ENCODE measurements at regions not wholly inside any gene's neighbourhood (a gene's known extent, or its start where the extent isn't known, plus 50 kb on each side); places are given as distances from the start of the nearest gene placed in this dataset.
"Not testable (repeated sequence)": the region's sequence is repeated elsewhere in the genome, so short reads cannot be mapped to it uniquely, and the experiment has no call there.

- H3K9me3 Mint-ChIP-seq; H3K27me3 Mint-ChIP-seq; H3K4me3 Mint-ChIP-seq; intact Hi-C loops (cut with micrococcal nuclease); H3K36me3 Mint-ChIP-seq; H3K4me1 Mint-ChIP-seq (ENCODE audit: low read depth); POLR2A ChIA-PET; DNase-seq; CTCF ChIA-PET; H3K27ac Mint-ChIP-seq: not testable (repeated sequence)
Measured at GRCh38 chr21:14013623-14014498, 196.9 kb downstream of the LIPI start.

GRCh38 chr21:14013056-14013603 lies 197.6 kb downstream of the LIPI start:
- Mint-ChIP-seq H3K27ac (no peak overlapping the region), H3K4me3 (no peak overlapping the region), H3K36me3 (no peaks in the 10 kb centered on the region), H3K9me3 (no peaks in the 10 kb centered on the region), H3K27me3 (no peaks in the 10 kb centered on the region), H3K4me1 (ENCODE audit: low read depth) (no peaks in the 10 kb centered on the region)
- CTCF ChIA-PET = no interaction called here
- intact Hi-C loops (cut with micrococcal nuclease) = no loop called here
- DNase-seq = no peak
- POLR2A ChIA-PET = no interaction called here

- Mint-ChIP-seq H3K9me3 (no peaks in the 10 kb centered on the region), H3K4me3 (no peak overlapping the region), H3K36me3 (no peaks in the 10 kb centered on the region), H3K27me3 (no peaks in the 10 kb centered on the region), H3K27ac (no peak overlapping the region), H3K4me1 (ENCODE audit: low read depth) (no peaks in the 10 kb centered on the region)
- ChIA-PET CTCF (no interaction called here), POLR2A (no interaction called here)
- DNase-seq = no peak
- intact Hi-C loops (cut with micrococcal nuclease) = no loop called here
Measured at GRCh38 chr21:14012409-14012808, 198.3 kb downstream of the LIPI start.

GRCh38 chr21:14011751-14012150 lies 199.0 kb downstream of the LIPI start:
- H3K9me3 Mint-ChIP-seq; H3K4me3 Mint-ChIP-seq; H3K4me1 Mint-ChIP-seq (ENCODE audit: low read depth); H3K27me3 Mint-ChIP-seq; H3K36me3 Mint-ChIP-seq; DNase-seq; intact Hi-C loops (cut with micrococcal nuclease); H3K27ac Mint-ChIP-seq; CTCF ChIA-PET; POLR2A ChIA-PET: not testable (repeated sequence)

GRCh38 chr21:14011149-14011548 lies 199.6 kb downstream of the LIPI start:
- H3K9me3 Mint-ChIP-seq; H3K36me3 Mint-ChIP-seq; POLR2A ChIA-PET; H3K27me3 Mint-ChIP-seq; H3K4me3 Mint-ChIP-seq; H3K4me1 Mint-ChIP-seq (ENCODE audit: low read depth); intact Hi-C loops (cut with micrococcal nuclease); H3K27ac Mint-ChIP-seq; DNase-seq: not testable (repeated sequence)
- CTCF ChIA-PET = interaction anchor here (0.7 kb wide), 1 partner anchor 109 kb away, joined by 3 read pairs; no protein-coding TSS in a partner anchor

- no peaks in the 10 kb centered on the region for H3K36me3 Mint-ChIP-seq
- H3K4me3 Mint-ChIP-seq = no peak overlapping the region
- POLR2A ChIA-PET = no interaction called here
- no peak for DNase-seq
- no peaks in the 10 kb centered on the region for H3K27me3 Mint-ChIP-seq
- no peaks in the 10 kb centered on the region for H3K4me1 Mint-ChIP-seq (ENCODE audit: low read depth)
- H3K27ac Mint-ChIP-seq = no peak overlapping the region
- H3K9me3 Mint-ChIP-seq = no peaks in the 10 kb centered on the region
- CTCF ChIA-PET = interaction anchor here (0.7 kb wide), 1 partner anchor 109 kb away, joined by 3 read pairs; no protein-coding TSS in a partner anchor
- intact Hi-C loops (cut with micrococcal nuclease) = no loop called here
Measured at GRCh38 chr21:14010729-14011128, 200.0 kb downstream of the LIPI start.

- H3K9me3 Mint-ChIP-seq; POLR2A ChIA-PET; H3K27ac Mint-ChIP-seq; CTCF ChIA-PET; H3K36me3 Mint-ChIP-seq; intact Hi-C loops (cut with micrococcal nuclease); H3K27me3 Mint-ChIP-seq; DNase-seq; H3K4me3 Mint-ChIP-seq; H3K4me1 Mint-ChIP-seq (ENCODE audit: low read depth): not testable (repeated sequence)
Measured at GRCh38 chr21:14009990-14010389, 200.8 kb downstream of the LIPI start.

- H3K27me3 Mint-ChIP-seq; POLR2A ChIA-PET; H3K4me1 Mint-ChIP-seq (ENCODE audit: low read depth); H3K36me3 Mint-ChIP-seq; intact Hi-C loops (cut with micrococcal nuclease); DNase-seq; H3K27ac Mint-ChIP-seq; H3K9me3 Mint-ChIP-seq; CTCF ChIA-PET; H3K4me3 Mint-ChIP-seq: not testable (repeated sequence)
Measured at GRCh38 chr21:14009238-14009981, 201.3 kb downstream of the LIPI start.

- H3K36me3 Mint-ChIP-seq; DNase-seq; CTCF ChIA-PET; H3K9me3 Mint-ChIP-seq; H3K4me3 Mint-ChIP-seq; H3K4me1 Mint-ChIP-seq (ENCODE audit: low read depth); H3K27ac Mint-ChIP-seq; POLR2A ChIA-PET; intact Hi-C loops (cut with micrococcal nuclease); H3K27me3 Mint-ChIP-seq: not testable (repeated sequence)
Measured at GRCh38 chr21:14008436-14008835, 202.3 kb downstream of the LIPI start.

- intact Hi-C loops (cut with micrococcal nuclease); H3K9me3 Mint-ChIP-seq; H3K4me3 Mint-ChIP-seq; H3K36me3 Mint-ChIP-seq; CTCF ChIA-PET; H3K27me3 Mint-ChIP-seq; DNase-seq; H3K27ac Mint-ChIP-seq; H3K4me1 Mint-ChIP-seq (ENCODE audit: low read depth); POLR2A ChIA-PET: not testable (repeated sequence)
Measured at GRCh38 chr21:14008006-14008405, 202.7 kb downstream of the LIPI start.

- H3K36me3 Mint-ChIP-seq; H3K9me3 Mint-ChIP-seq; H3K27me3 Mint-ChIP-seq; CTCF ChIA-PET; DNase-seq; POLR2A ChIA-PET; intact Hi-C loops (cut with micrococcal nuclease); H3K27ac Mint-ChIP-seq; H3K4me3 Mint-ChIP-seq; H3K4me1 Mint-ChIP-seq (ENCODE audit: low read depth): not testable (repeated sequence)
Measured at GRCh38 chr21:14006144-14006543, 204.6 kb downstream of the LIPI start.

- DNase-seq; H3K9me3 Mint-ChIP-seq; H3K4me1 Mint-ChIP-seq (ENCODE audit: low read depth); H3K27me3 Mint-ChIP-seq; intact Hi-C loops (cut with micrococcal nuclease); H3K27ac Mint-ChIP-seq; POLR2A ChIA-PET; CTCF ChIA-PET; H3K4me3 Mint-ChIP-seq; H3K36me3 Mint-ChIP-seq: not testable (repeated sequence)
Measured at GRCh38 chr21:13986996-13987958, 223.5 kb downstream of the LIPI start.

All from activated CD4-positive, alpha-beta memory T cell treated with anti-CD3 and anti-CD28 coated beads for 36 hours (primary cell).